K562 (cell line): ENCODE measurements at regions not wholly inside any gene's neighbourhood (a gene's known extent, or its start where the extent isn't known, plus 50 kb on each side); places are given as distances from the start of the nearest gene placed in this dataset.

ENCODE experiments used
- BMI1 ChIP-seq: fragments of 150-350 bp; IDR thresholded peaks from 2 replicates; pipeline ENCODE4 v1.6.1; 2014; ENCODE audit warnings: low read length
- BRF1 ChIP-seq: IDR thresholded peaks from 3 replicates; pipeline ENCODE4 v1.6.1; 2011; ENCODE audit warnings: borderline replicate concordance, mild to moderate bottlenecking; ENCODE audit not compliant: insufficient read length; ENCODE audit errors: extremely low read depth
- KLF13 ChIP-seq: fragments of 450-650 bp; IDR thresholded peaks from 2 replicates; pipeline ENCODE4 v1.6.1; 2016; ENCODE audit warnings: missing genetic modification characterization, low read depth, mild to moderate bottlenecking, missing compliant biosample characterization, moderate library complexity, borderline replicate concordance
- TOE1 ChIP-seq, 2 experiments: fragments of 450-650 bp in 1 of 2; sonication (generic) in 1 of 2; formaldehyde crosslinking in 1 of 2; IDR thresholded peaks; 2 replicates each; pipeline versions ENCODE4 v1.7.1 to v1.8.0; 2016 to 2022; ENCODE audit warnings: borderline replicate concordance in 2 of 2, mild to moderate bottlenecking in 2 of 2, antibody characterized with exemption in 1 of 2, inconsistent platforms in 1 of 2, low read depth in 1 of 2, missing genetic modification reagents in 1 of 2, moderate library complexity in 1 of 2
- U2AF1 ChIP-seq: fragments of 200-400 bp; formaldehyde crosslinking; optimal IDR thresholded peaks from 2 replicates; pipeline ENCODE3; 2017; ENCODE audit warnings: mild to moderate bottlenecking, low read depth, low read length, moderate library complexity
- ZBTB5 ChIP-seq: fragments of 450-650 bp; IDR thresholded peaks from 2 replicates; pipeline ENCODE4 v1.6.1; 2017; ENCODE audit warnings: antibody characterized with exemption
- ZNF175 ChIP-seq: fragments of 200-800 bp; sonication (Bioruptor generic); IDR thresholded peaks from 2 replicates; pipeline ENCODE4 v1.6.1; 2016; ENCODE audit warnings: low read depth, mild to moderate bottlenecking, missing genetic modification characterization, missing compliant biosample characterization
- ZNF644 ChIP-seq: fragments of 200-800 bp; sonication (Bioruptor generic); IDR thresholded peaks from 2 replicates; pipeline ENCODE4 v1.6.1; 2016; ENCODE audit warnings: low read depth, missing genetic modification characterization, missing compliant biosample characterization
- TF ChIP-seq, protein P1 (sequence below): fragments of 250-450 bp; sonication (Bioruptor Pico); IDR thresholded peaks from 2 replicates; pipeline ENCODE4 v1.8.0; 2021; ENCODE audit warnings: moderate library complexity, mild to moderate bottlenecking, inconsistent platforms
- TF ChIP-seq, protein P2 (sequence below): fragments of 250-450 bp; sonication (Bioruptor Pico); IDR thresholded peaks from 2 replicates; pipeline ENCODE4 v1.4.0; 2020; ENCODE audit warnings: borderline replicate concordance

GRCh38 chr5:105878402-105878801 is 1792.3 kb downstream of the EFNA5 start (continued):
- TF ChIP-seq, protein P1, sequence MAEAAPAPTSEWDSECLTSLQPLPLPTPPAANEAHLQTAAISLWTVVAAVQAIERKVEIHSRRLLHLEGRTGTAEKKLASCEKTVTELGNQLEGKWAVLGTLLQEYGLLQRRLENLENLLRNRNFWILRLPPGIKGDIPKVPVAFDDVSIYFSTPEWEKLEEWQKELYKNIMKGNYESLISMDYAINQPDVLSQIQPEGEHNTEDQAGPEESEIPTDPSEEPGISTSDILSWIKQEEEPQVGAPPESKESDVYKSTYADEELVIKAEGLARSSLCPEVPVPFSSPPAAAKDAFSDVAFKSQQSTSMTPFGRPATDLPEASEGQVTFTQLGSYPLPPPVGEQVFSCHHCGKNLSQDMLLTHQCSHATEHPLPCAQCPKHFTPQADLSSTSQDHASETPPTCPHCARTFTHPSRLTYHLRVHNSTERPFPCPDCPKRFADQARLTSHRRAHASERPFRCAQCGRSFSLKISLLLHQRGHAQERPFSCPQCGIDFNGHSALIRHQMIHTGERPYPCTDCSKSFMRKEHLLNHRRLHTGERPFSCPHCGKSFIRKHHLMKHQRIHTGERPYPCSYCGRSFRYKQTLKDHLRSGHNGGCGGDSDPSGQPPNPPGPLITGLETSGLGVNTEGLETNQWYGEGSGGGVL (CRISPR knock-in tag): no peak
- TF ChIP-seq ZBTB5 (no peak), KLF13 (no peak), ZNF644 (tag) (no peak), BMI1 (no peak), U2AF1 (no peak), ZNF175 (CRISPR knock-in tag) (no peak), TOE1 (IDR thresholded peaks at IDR 0.05; ENCODE audit: borderline replicate concordance) (no peak), TOE1 (CRISPR knock-in tag; IDR thresholded peaks at IDR 0.05; ENCODE audit: borderline replicate concordance, low read depth) (no peak), BRF1 (no peak)
- TF ChIP-seq, protein P2, sequence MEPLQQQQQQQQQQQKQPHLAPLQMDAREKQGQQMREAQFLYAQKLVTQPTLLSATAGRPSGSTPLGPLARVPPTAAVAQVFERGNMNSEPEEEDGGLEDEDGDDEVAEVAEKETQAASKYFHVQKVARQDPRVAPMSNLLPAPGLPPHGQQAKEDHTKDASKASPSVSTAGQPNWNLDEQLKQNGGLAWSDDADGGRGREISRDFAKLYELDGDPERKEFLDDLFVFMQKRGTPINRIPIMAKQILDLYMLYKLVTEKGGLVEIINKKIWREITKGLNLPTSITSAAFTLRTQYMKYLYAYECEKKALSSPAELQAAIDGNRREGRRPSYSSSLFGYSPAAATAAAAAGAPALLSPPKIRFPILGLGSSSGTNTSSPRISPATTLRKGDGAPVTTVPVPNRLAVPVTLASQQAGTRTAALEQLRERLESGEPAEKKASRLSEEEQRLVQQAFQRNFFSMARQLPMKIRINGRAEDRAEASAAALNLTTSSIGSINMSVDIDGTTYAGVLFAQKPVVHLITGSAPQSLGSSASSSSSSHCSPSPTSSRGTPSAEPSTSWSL: no peak
